ENCODE measurements at regions not wholly inside any gene's neighbourhood (a gene's known extent, or its start where the extent isn't known, plus 50 kb on each side); places are given as distances from the start of the nearest gene placed in this dataset.

- Histone ChIP-seq H3K4me2 (ENCODE audit: insufficient read depth in 1 of 2, low read depth in 2 of 2, low read length in 2 of 2) (no peak overlapping the region), H4K20me1 (replicated peaks in 1 of 2; ENCODE audit: control insufficient read depth in 1 of 2, insufficient read depth in 2 of 2, low read length in 2 of 2) (peaks cover 0 to 2% of the 10 kb centered on the region in 2 experiments), H4K91ac (replicated peaks; ENCODE audit: insufficient read length, low read length) (no peak overlapping the region), H4K5ac (ENCODE audit: insufficient read length, low read depth, low read length) (no peak overlapping the region), H3K9ac (replicated peaks in 1 of 4; ENCODE audit: extremely low read depth in 1 of 4, low read depth in 3 of 4, low read length in 3 of 4) (no peak overlapping the region), H3K79me2 (ENCODE audit: control insufficient read depth in 1 of 2, insufficient read depth in 2 of 2, low read length in 2 of 2) (no peaks in the 10 kb centered on the region), H2AK5ac (ENCODE audit: low read depth, low read length) (no peak overlapping the region), H2BK120ac (replicated peaks; ENCODE audit: low read depth, low read length) (no peak overlapping the region), H3K56ac (replicated peaks; ENCODE audit: insufficient read length, low read depth, low read length) (no peak overlapping the region), H3K14ac (ENCODE audit: insufficient read length) (no peak overlapping the region), H2BK20ac (ENCODE audit: low read length) (no peak overlapping the region), H3K23ac (ENCODE audit: insufficient read length) (no peak overlapping the region), H3K4me3 (ENCODE audit: extremely low read depth in 1 of 4, insufficient read depth in 2 of 4, low read depth in 3 of 4, low read length in 4 of 4) (no peak overlapping the region), H2BK12ac (ENCODE audit: low read depth, low read length) (no peak overlapping the region), H2BK5ac (ENCODE audit: low read depth, low read length) (no peak overlapping the region), H3K4me1 (replicated peaks in 1 of 4; ENCODE audit: control insufficient read depth in 3 of 4, insufficient read depth in 4 of 4, low read length in 3 of 4) (no peaks in the 10 kb centered on the region), H4K8ac (ENCODE audit: extremely low read depth, insufficient read depth, low read length) (no peak overlapping the region), H3K27me3 (replicated peaks in 1 of 4; ENCODE audit: control insufficient read depth in 3 of 4, extremely low read depth in 1 of 4, insufficient read depth in 3 of 4, low read length in 3 of 4) (no peaks in the 10 kb centered on the region), H2AFZ (ENCODE audit: low read length) (no peak overlapping the region), H3K23me2 (ENCODE audit: low read depth, low read length) (no peaks in the 10 kb centered on the region), H3K4ac (replicated peaks; ENCODE audit: insufficient read length, low read depth, low read length) (no peak overlapping the region), H3K18ac (ENCODE audit: extremely low read depth, low read length) (no peak overlapping the region), H3K79me1 (ENCODE audit: low read depth, low read length) (no peaks in the 10 kb centered on the region), H3K36me3 (ENCODE audit: control insufficient read depth in 2 of 4, insufficient read depth in 4 of 4, low read length in 3 of 4) (no peaks in the 10 kb centered on the region), H2BK15ac (ENCODE audit: low read length) (no peak overlapping the region), H3K27ac (ENCODE audit: low read depth, low read length) (no peak overlapping the region), H3K9me3 (ENCODE audit: insufficient read depth in 2 of 2, low read depth in 1 of 2, low read length in 1 of 2) (no peaks in the 10 kb centered on the region)
- no peak for DNase-seq (ENCODE audit: low read depth in 1 of 2, low spot score in 2 of 2)
- no peak for FAIRE-seq
- ChIA-PET POLR2A (ENCODE audit: partially characterized antibody) (no interaction called here), CTCF (ENCODE audit: partially characterized antibody) (interaction anchor here (1.0 to 1.1 kb wide), 2 partner anchors 10 to 90 kb away, joined by 3 to 5 read pairs; no protein-coding TSS in a partner anchor)
- WGBS, 2 experiments (ENCODE audit: extremely low coverage in 1 of 2, insufficient coverage in 1 of 2, insufficient read length in 1 of 2, insufficient replicate concordance in 2 of 2, low coverage in 1 of 2, low lambda C conversion rate in 2 of 2, missing lambda C conversion rate in 1 of 2): 90% methylated on average over 3 of the region's 3 CpGs; no CpG with 5 or more reads in 1 of the 2 experiments
- no peak for TF ChIP-seq CBX5 (IDR thresholded peaks at IDR 0.05; ENCODE audit: low read depth, low read length)
- no peak for TF ChIP-seq CTCF (IDR thresholded peaks at IDR 0.05; ENCODE audit: control extremely low read depth in 1 of 3, insufficient read depth in 1 of 3, low read depth in 1 of 3, low read length in 3 of 3)
- TF ChIP-seq PHF8 (conservative IDR thresholded peaks at IDR 0.05; ENCODE audit: low read depth, low read length): no peak
- TF ChIP-seq SRF (IDR thresholded peaks at IDR 0.05; ENCODE audit: low read depth, low read length): no peak
- no peak for TF ChIP-seq SP1 (IDR thresholded peaks at IDR 0.05; ENCODE audit: low read depth, low read length)
- TF ChIP-seq SIRT6 (IDR thresholded peaks at IDR 0.05; ENCODE audit: low read length): no peak
- no peak for TF ChIP-seq CTBP2 (IDR thresholded peaks at IDR 0.05; ENCODE audit: borderline replicate concordance, insufficient read depth, insufficient read length, low read length)
Measured at GRCh38 chr18:67108894-67109293, 407.6 kb downstream of the DSEL start.

Measured in H1 (cell line).